Neuronal stem cell (in vitro differentiated cells): ENCODE measurements at regions not wholly inside any gene's neighbourhood (a gene's known extent, or its start where the extent isn't known, plus 50 kb on each side); places are given as distances from the start of the nearest gene placed in this dataset.

Experiments
- DNase-seq: peaks from one replicate; pipeline ENCODE4 v3.0.0-alpha.2; 2013; ENCODE audit warnings: low spot score
- H2AFZ ChIP-seq: one replicate; pipeline ENCODE4 v1.6.1; 2013; ENCODE audit warnings: mild to moderate bottlenecking, low read length, inconsistent platforms
- H2AK5ac ChIP-seq: 2 replicates; pipeline ENCODE4 v1.6.1; 2013; ENCODE audit warnings: low read depth, mild to moderate bottlenecking, inconsistent platforms, low read length, moderate library complexity, mixed read lengths
- H2BK120ac ChIP-seq: 2 replicates; pipeline ENCODE4 v1.6.1; 2013; ENCODE audit warnings: low read depth, mild to moderate bottlenecking, inconsistent platforms, low read length, moderate library complexity, mixed read lengths
- H2BK12ac ChIP-seq: one replicate; pipeline ENCODE4 v1.6.1; 2013; ENCODE audit warnings: low read length, inconsistent platforms
- H2BK15ac ChIP-seq: 2 replicates; pipeline ENCODE4 v1.6.1; 2013; ENCODE audit warnings: mild to moderate bottlenecking, low read length, inconsistent platforms, mixed read lengths
- H2BK5ac ChIP-seq: one replicate; pipeline ENCODE4 v1.6.1; 2013; ENCODE audit warnings: inconsistent platforms, mild to moderate bottlenecking, low read length, moderate library complexity
- H3K14ac ChIP-seq: one replicate; pipeline ENCODE4 v1.6.1; 2013; ENCODE audit warnings: low read length, inconsistent platforms
- H3K18ac ChIP-seq: 2 replicates; pipeline ENCODE4 v1.6.1; 2013; ENCODE audit warnings: low read length, inconsistent platforms
- H3K23ac ChIP-seq: 2 replicates; pipeline ENCODE4 v1.6.1; 2013; ENCODE audit warnings: low read depth, mild to moderate bottlenecking, mixed read lengths, low read length, inconsistent platforms; ENCODE audit not compliant: poor library complexity
- H3K27ac ChIP-seq: replicated peaks from 3 replicates; pipeline ENCODE4 v1.5.1; 2013; ENCODE audit warnings: low read length, inconsistent platforms
- H3K27me3 ChIP-seq, 3 experiments: 2 replicates each; pipeline ENCODE4 v1.6.1; 2013; ENCODE audit warnings: low read length in 3 of 3, mild to moderate bottlenecking in 2 of 3, inconsistent platforms in 1 of 3, low read depth in 1 of 3, mixed read lengths in 1 of 3, moderate library complexity in 1 of 3; ENCODE audit not compliant: control insufficient read depth in 3 of 3, insufficient read depth in 3 of 3
- H3K36me3 ChIP-seq, 2 donors: replicated peaks in 1 of 2; 2 replicates each; pipeline ENCODE4 v1.6.1; 2013; ENCODE audit warnings: low read length in 2 of 2; ENCODE audit not compliant: control insufficient read depth in 2 of 2, insufficient read depth in 2 of 2
- H3K4ac ChIP-seq: 2 replicates; pipeline ENCODE4 v1.6.1; 2013; ENCODE audit warnings: inconsistent platforms, mild to moderate bottlenecking, low read length, moderate library complexity
- H3K4me1 ChIP-seq, 2 donors: 1 replicate in 1 of 2; 2 replicates in 1 of 2; pipeline ENCODE4 v1.6.1; 2013; ENCODE audit warnings: low read length in 2 of 2, low read depth in 1 of 2; ENCODE audit not compliant: control insufficient read depth in 2 of 2, insufficient read depth in 1 of 2
- H3K4me2 ChIP-seq: one replicate; pipeline ENCODE4 v1.6.1; 2013; ENCODE audit warnings: mild to moderate bottlenecking, low read length, inconsistent platforms; ENCODE audit not compliant: insufficient read depth, poor library complexity, severe bottlenecking
- H3K4me3 ChIP-seq, 2 donors: 2 replicates each; pipeline ENCODE4 v1.5.1; 2013; ENCODE audit warnings: low read length in 2 of 2, mild to moderate bottlenecking in 2 of 2, inconsistent platforms in 1 of 2, moderate library complexity in 1 of 2
- H3K79me1 ChIP-seq: one replicate; pipeline ENCODE4 v1.6.1; 2013; ENCODE audit warnings: low read depth, mild to moderate bottlenecking, inconsistent platforms, low read length, moderate library complexity
- H3K9ac ChIP-seq: one replicate; pipeline ENCODE4 v1.6.1; 2013; ENCODE audit warnings: mild to moderate bottlenecking, low read depth, low read length, inconsistent platforms; ENCODE audit not compliant: poor library complexity
- H3K9me3 ChIP-seq, 2 donors: replicated peaks in 1 of 2; 2 replicates each; pipeline versions ENCODE3 to v1.6.1; 2013; ENCODE audit warnings: low read length in 2 of 2, mild to moderate bottlenecking in 2 of 2, inconsistent platforms in 1 of 2, low read depth in 1 of 2, mixed read lengths in 1 of 2, moderate library complexity in 1 of 2; ENCODE audit not compliant: control insufficient read depth in 2 of 2, insufficient read depth in 1 of 2
- H4K8ac ChIP-seq: one replicate; pipeline ENCODE4 v1.6.1; 2013; ENCODE audit warnings: low read depth, mild to moderate bottlenecking, inconsistent platforms, low read length, moderate library complexity
- H4K91ac ChIP-seq: one replicate; pipeline ENCODE4 v1.6.1; 2013; ENCODE audit warnings: low read length, low read depth, mild to moderate bottlenecking, inconsistent platforms; ENCODE audit not compliant: poor library complexity
- WGBS, 2 donors: extraction: QIAGEN DNeasy Blood & Tissue Kit; methylation state at CpG; one replicate each; pipeline ENCODE4 v1.1.7; 2013; ENCODE audit warnings: missing lambda C conversion rate in 2 of 2, mixed read lengths in 1 of 2; ENCODE audit not compliant: insufficient read length in 2 of 2, insufficient replicate concordance in 1 of 2; ENCODE audit errors: extremely low coverage in 2 of 2; 5-methylcytosine and 5-hydroxymethylcytosine counted together

- no peak overlapping the region for H3K23ac ChIP-seq
- no peak overlapping the region for H3K4me3 ChIP-seq
- no peak overlapping the region for H2AK5ac ChIP-seq
- H3K9me3 ChIP-seq, result peaks cover 8 to 19% of the 10 kb centered on the region in 2 donors
- no peak overlapping the region for H3K9ac ChIP-seq
- H3K4me1 ChIP-seq, result peaks cover 0 to 6% of the 10 kb centered on the region in 2 donors
- H3K36me3 ChIP-seq, result no peaks in the 10 kb centered on the region
- H3K18ac ChIP-seq, result no peak overlapping the region
- H3K4me2 ChIP-seq, result no peak overlapping the region
- no peak overlapping the region for H2BK12ac ChIP-seq
- no peak overlapping the region for H3K27ac ChIP-seq
- H3K14ac ChIP-seq, result no peak overlapping the region
- no peak overlapping the region for H3K4ac ChIP-seq
- no peak overlapping the region for H4K8ac ChIP-seq
- H2BK15ac ChIP-seq, result no peak overlapping the region
- no peak overlapping the region for H2BK120ac ChIP-seq
- no CpG with 5 or more reads among the region's 4 CpGs for WGBS, 2 donors
- DNase-seq, result no peak
- H2BK5ac ChIP-seq, result no peak overlapping the region
- no peaks in the 10 kb centered on the region for H3K27me3 ChIP-seq
- H4K91ac ChIP-seq, result no peak overlapping the region
- H2AFZ ChIP-seq, result no peak overlapping the region
- H3K79me1 ChIP-seq, result no peaks in the 10 kb centered on the region
Observed at GRCh38 chr2:2880938-2881337, 496.7 kb downstream of the EIPR1 start.

DNA sequence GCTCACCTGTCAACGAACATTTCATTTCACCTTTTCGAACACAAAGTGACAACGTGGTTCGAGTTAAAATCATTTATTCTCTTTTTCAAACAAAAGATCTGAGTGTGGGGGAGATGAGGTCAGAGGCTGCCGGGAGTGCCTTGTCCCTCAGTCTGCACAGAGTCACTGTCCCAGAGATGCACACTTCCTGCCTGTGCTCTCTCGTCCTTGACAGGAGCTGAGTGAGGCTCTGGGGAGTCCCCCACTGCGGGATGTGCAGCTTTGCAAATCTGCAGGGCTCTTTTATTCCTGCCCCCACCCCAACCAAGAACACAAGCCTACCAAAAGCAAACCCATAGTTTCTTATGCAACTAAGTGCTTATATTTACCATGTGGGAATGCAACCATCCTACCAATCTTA is 497.8 kb downstream of the EIPR1 start:
- Histone ChIP-seq H3K14ac (no peak overlapping the region), H2BK5ac (no peak overlapping the region), H3K4me2 (no peak overlapping the region), H3K36me3 (no peaks in the 10 kb centered on the region), H2BK120ac (no peak overlapping the region), H3K4me1 (peaks cover 0 to 6% of the 10 kb centered on the region in 2 donors), H3K18ac (no peak overlapping the region), H4K91ac (no peak overlapping the region), H2BK15ac (no peak overlapping the region), H3K4me3 (no peak overlapping the region), H3K23ac (no peak overlapping the region), H2BK12ac (no peak overlapping the region), H3K9me3 (peaks cover 8 to 19% of the 10 kb centered on the region in 2 donors), H2AFZ (peak overlapping the region; percentile 3), H3K27me3 (no peaks in the 10 kb centered on the region), H3K9ac (no peak overlapping the region), H2AK5ac (no peak overlapping the region), H3K4ac (no peak overlapping the region), H3K27ac (no peak overlapping the region), H4K8ac (no peak overlapping the region), H3K79me1 (no peaks in the 10 kb centered on the region)
- DNase-seq, result no peak
- no CpG with 5 or more reads among the region's 7 CpGs for whole genome bisulfite sequencing, 2 donors

- H3K23ac ChIP-seq, result no peak overlapping the region
- H3K4me3 ChIP-seq, result no peak overlapping the region
- no peak overlapping the region for H2BK12ac ChIP-seq
- no peaks in the 10 kb centered on the region for H3K79me1 ChIP-seq
- no peak overlapping the region for H3K18ac ChIP-seq
- H2BK15ac ChIP-seq, result no peak overlapping the region
- H3K36me3 ChIP-seq, result no peaks in the 10 kb centered on the region
- peaks cover 8 to 19% of the 10 kb centered on the region in 2 donors for H3K9me3 ChIP-seq
- H4K8ac ChIP-seq, result no peak overlapping the region
- H2AK5ac ChIP-seq, result no peak overlapping the region
- H3K9ac ChIP-seq, result no peak overlapping the region
- H3K14ac ChIP-seq, result no peak overlapping the region
- H3K4me1 ChIP-seq, result peaks cover 0 to 6% of the 10 kb centered on the region in 2 donors
- no peak overlapping the region for H4K91ac ChIP-seq
- peak overlapping the region; percentile 61 for H2BK120ac ChIP-seq
- no peak overlapping the region for H3K27ac ChIP-seq
- H3K4ac ChIP-seq, result no peak overlapping the region
- H2AFZ ChIP-seq, result no peak overlapping the region
- no peak overlapping the region for H2BK5ac ChIP-seq
- DNase-seq, result no peak
- H3K4me2 ChIP-seq, result no peak overlapping the region
- no peaks in the 10 kb centered on the region for H3K27me3 ChIP-seq
Observed at GRCh38 chr2:2879071-2879470, 498.5 kb downstream of the EIPR1 start.

- H3K4me1 ChIP-seq, result peaks cover 0 to 6% of the 10 kb centered on the region in 2 donors
Observed at GRCh38 chr2:2877427-2877826, 500.2 kb downstream of the EIPR1 start.

More at GRCh38 chr2:2877427-2877826, 500.2 kb downstream of the EIPR1 start:
- H3K23ac ChIP-seq, result no peak overlapping the region
- no peak overlapping the region for H2AK5ac ChIP-seq
- H3K9ac ChIP-seq, result no peak overlapping the region
- no peak overlapping the region for H4K8ac ChIP-seq
- DNase-seq, result no peak
- no peak overlapping the region for H2AFZ ChIP-seq
- H2BK5ac ChIP-seq, result no peak overlapping the region
- no peaks in the 10 kb centered on the region for H3K27me3 ChIP-seq
- no peak overlapping the region for H3K4ac ChIP-seq
- H2BK15ac ChIP-seq, result no peak overlapping the region
- H4K91ac ChIP-seq, result no peak overlapping the region
- no peak overlapping the region for H3K14ac ChIP-seq
- H3K4me3 ChIP-seq, result peak overlapping the region in 1 of 2 donors; percentile 57
- H2BK120ac ChIP-seq, result no peak overlapping the region
- peaks cover 8 to 16% of the 10 kb centered on the region in 2 donors for H3K9me3 ChIP-seq
- H3K36me3 ChIP-seq, result no peaks in the 10 kb centered on the region
- H3K27ac ChIP-seq, result no peak overlapping the region
- H3K4me2 ChIP-seq, result no peak overlapping the region
- no peaks in the 10 kb centered on the region for H3K79me1 ChIP-seq
- no peak overlapping the region for H3K18ac ChIP-seq
- no CpG with 5 or more reads among the region's 13 CpGs for WGBS, 2 donors
- no peak overlapping the region for H2BK12ac ChIP-seq
